ENCODE measurements at regions not wholly inside any gene's neighbourhood (a gene's known extent, or its start where the extent isn't known, plus 50 kb on each side); places are given as distances from the start of the nearest gene placed in this dataset.

- no peak for TF ChIP-seq POLR2A (IDR thresholded peaks at IDR 0.05)
- no peak for TF ChIP-seq CTCF (IDR thresholded peaks at IDR 0.05)
These were observed 207.8 kb upstream of the DCAF8L1 start for GRCh38 chrX:28189011-28189410.
